Loucy (cell line): ENCODE measurements at regions not wholly inside any gene's neighbourhood (a gene's known extent, or its start where the extent isn't known, plus 50 kb on each side); places are given as distances from the start of the nearest gene placed in this dataset.

Experiments used
- EZH2phosphoT487 ChIP-seq: fragments of 200-600 bp; IDR thresholded peaks from 2 replicates; pipeline ENCODE4 v1.6.1; 2018; ENCODE audit warnings: antibody characterized with exemption, mild to moderate bottlenecking, moderate library complexity, borderline replicate concordance
- TF ChIP-seq, protein P1 (sequence below): fragments of 200-600 bp; sonication (generic); conservative IDR thresholded peaks from 2 replicates; pipeline ENCODE4 v1.5.1; 2014; ENCODE audit warnings: mild to moderate bottlenecking, antibody characterized with exemption, low read length

DNA sequence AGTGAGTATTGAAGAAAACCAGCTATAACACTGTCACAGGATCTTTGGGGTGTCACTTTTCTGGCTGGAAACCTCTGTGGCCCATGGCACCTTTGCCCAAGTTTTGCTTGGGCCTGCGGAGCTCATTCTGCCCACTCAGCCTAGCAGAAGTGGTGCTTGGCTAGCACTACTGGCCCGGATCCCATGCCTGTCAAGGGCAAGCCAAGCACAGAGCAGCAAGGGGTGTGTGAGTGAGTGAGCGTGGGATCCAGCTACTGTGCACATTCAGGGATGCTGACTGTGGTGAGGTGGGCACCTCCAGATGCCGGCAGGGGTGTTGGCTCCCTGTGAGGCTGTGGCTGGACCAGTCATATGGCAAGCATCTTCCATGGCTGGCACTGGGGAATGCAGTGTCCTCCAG lies 55.4 kb upstream of the RASGEF1B start:
- TF ChIP-seq, protein P1, sequence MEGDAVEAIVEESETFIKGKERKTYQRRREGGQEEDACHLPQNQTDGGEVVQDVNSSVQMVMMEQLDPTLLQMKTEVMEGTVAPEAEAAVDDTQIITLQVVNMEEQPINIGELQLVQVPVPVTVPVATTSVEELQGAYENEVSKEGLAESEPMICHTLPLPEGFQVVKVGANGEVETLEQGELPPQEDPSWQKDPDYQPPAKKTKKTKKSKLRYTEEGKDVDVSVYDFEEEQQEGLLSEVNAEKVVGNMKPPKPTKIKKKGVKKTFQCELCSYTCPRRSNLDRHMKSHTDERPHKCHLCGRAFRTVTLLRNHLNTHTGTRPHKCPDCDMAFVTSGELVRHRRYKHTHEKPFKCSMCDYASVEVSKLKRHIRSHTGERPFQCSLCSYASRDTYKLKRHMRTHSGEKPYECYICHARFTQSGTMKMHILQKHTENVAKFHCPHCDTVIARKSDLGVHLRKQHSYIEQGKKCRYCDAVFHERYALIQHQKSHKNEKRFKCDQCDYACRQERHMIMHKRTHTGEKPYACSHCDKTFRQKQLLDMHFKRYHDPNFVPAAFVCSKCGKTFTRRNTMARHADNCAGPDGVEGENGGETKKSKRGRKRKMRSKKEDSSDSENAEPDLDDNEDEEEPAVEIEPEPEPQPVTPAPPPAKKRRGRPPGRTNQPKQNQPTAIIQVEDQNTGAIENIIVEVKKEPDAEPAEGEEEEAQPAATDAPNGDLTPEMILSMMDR, result no peak
- TF ChIP-seq EZH2phosphoT487, result no peak
